ENCODE measurements at regions not wholly inside any gene's neighbourhood (a gene's known extent, or its start where the extent isn't known, plus 50 kb on each side); places are given as distances from the start of the nearest gene placed in this dataset.

- no peak for TF ChIP-seq CTCF (IDR thresholded peaks at IDR 0.05)
- no peak for TF ChIP-seq POLR2AphosphoS5 (IDR thresholded peaks at IDR 0.05; ENCODE audit: insufficient read depth in 1 of 2, low read depth in 1 of 2)
- no peak for TF ChIP-seq POLR2A (IDR thresholded peaks at IDR 0.05)
Measured at GRCh38 chr1:177355575-177355974, 184.8 kb downstream of the BRINP2 start.
